Muscle of arm (tissue), 1 donor: ENCODE measurements at regions not wholly inside any gene's neighbourhood (a gene's known extent, or its start where the extent isn't known, plus 50 kb on each side); places are given as distances from the start of the nearest gene placed in this dataset.
A peak's percentile ranks its signal among the peaks of the same experiment; 100 is the strongest.
"Not testable (repeated sequence)": the region's sequence is repeated elsewhere in the genome, so short reads cannot be mapped to it uniquely, and the experiment has no call there.

ENCODE experiments used
- DNase-seq: peaks from one replicate; pipeline ENCODE4 v3.0.0-alpha.2; 2013

- no peak for DNase-seq
Observed at GRCh38 chr1:212495766-212496494, 63.2 kb downstream of the NENF start.

- no peak for DNase-seq
Observed at GRCh38 chr1:212496682-212497081, 64.0 kb downstream of the NENF start.

DNA sequence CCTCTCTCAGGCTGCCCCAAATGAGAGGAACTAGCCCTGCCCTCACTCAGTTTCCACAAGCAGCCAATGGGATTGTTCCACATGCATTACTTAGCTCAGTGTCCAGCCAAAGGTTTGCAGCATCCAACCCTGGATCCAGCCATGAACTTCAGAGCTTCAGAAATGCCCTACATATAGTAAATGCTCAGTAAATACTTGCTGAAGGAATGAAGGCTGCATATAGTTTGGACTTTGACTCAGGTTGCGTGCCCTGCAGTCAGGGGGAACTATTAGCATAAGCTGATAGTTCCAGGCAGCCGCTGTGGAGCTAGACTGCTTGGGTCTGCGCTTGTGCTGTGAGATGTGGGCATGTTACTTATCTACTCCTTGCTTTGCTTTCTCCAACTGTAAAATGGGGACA lies 64.8 kb downstream of the NENF start:
- DNase-seq = no peak

- DNase-seq = no peak
Observed at GRCh38 chr1:212498283-212499040, 65.7 kb downstream of the NENF start.

GRCh38 chr1:212500351-212500750 lies 67.6 kb downstream of the NENF start:
- no peak for DNase-seq

GRCh38 chr1:212500983-212501382 lies 68.3 kb downstream of the NENF start:
- DNase-seq = no peak

DNA sequence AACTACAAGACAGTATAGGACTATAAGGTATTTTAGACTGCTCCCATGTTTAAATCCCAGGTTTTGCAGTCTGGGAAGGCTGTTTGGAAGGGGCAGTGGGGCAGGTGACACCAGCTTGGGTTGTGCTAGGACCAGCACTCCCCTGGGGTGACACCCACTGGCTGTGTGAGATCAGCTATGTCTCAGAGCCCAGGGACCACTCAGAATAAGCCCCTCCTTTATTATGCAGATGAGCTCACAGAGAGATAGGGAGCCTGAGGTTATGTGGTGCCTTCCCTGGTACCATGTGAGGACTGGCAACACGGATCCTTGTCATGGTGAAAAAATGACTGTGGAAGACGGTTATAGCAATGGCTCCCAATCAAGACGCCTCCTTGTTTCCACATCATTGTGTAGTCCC lies 71.0 kb downstream of the NENF start:
- no peak for DNase-seq

DNA sequence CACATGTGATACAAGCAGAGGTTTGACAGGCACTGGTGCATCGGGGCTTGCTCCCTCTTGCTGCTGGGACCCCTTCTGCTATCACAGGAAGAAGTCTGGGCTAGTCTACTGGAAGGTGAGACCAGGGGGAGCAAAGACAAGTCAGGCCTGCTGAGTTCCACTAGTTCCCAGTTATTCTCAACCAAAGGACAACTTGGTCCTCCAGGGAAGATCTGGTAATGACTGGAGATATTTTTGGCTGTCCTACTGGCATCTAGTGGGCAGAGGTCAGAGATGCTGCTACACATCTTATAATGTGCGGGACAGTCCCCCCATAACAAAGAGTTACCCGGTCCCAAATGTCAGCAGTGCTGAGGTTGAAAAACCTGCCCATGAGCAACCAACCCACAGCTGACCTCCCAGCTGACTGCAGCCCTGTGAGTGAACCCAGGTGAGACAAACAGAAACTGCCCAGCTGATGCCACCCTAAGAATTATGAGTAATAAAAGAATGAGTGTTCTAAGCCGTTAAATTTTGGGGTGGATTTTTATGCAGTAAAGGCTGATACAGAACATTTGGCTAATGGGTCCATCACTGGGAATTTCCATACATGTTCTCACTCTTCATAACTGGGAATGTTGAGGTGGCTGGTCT lies 71.6 kb downstream of the NENF start:
- DNase-seq = no peak

- no peak for DNase-seq
Observed at GRCh38 chr1:212506666-212507065, 73.9 kb downstream of the NENF start.

DNA sequence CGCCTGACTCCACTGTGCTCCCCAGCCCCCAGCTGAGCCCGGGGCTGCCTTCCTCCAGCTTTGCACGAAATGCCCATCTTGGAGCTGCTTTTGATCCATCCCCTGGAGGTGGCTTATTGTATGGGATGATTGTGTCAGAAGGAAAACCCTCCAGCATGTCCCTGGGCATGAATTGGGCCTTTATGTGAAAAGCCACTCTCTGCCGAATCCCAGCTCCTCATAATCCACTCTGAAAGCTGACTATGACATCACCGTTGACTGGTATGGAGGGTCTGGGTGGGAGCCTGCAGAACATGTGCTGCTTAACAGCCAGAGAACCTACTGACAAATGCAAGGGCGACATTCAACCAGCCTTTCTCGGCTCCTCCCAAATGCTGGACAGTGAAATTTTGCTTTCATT lies 74.6 kb downstream of the NENF start:
- DNase-seq = no peak

- DNase-seq = no peak
Observed at GRCh38 chr1:212512816-212513559, 80.3 kb downstream of the NENF start.

DNA sequence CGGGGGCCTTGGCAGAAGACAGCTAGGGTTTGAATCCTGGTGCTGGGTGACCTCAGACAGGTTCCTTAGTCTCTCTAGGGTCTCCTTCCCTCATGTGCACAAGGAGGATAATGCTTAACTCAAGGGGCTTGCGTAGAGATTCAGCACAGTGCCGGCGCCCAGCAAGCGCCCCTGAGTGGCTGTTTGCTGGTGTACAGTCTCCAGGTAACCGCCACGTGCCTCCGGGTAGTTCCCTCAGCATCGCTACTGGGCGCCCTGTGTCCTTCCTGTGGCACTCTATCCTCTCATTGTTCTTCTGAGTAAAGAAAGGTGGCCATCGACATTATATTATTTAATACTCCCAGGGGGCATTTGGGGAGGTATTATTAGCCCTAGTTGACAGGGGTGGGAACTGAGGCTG lies 80.9 kb downstream of the NENF start:
- DNase-seq = no peak

DNA sequence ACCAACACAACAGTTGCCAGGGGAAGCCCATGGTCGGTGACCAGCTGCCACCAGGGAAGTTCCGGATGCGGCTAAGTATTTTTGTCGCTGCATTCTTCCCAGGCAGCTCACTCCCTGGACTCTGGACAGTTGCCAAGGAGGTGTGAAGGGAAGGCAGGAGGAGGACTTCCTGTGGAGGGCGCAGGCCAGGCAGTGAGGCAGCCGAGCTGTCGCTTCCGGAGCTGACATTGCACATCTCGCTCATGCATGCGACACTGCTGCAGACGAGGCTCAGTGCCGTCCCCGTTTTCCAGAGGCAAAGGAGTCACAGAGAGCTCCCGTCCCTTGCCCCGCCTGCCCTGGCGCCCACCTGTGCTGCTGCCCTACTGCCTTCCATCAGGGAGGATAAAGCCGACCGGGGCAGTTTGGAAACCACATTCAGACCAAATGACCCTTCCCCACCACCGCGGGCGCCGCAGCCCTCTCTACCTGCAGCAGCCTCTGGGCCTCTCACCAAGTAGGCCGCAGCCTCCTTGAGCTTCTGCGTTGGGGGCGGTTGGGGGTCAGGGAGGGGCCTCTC lies 81.4 kb downstream of the NENF start:
- DNase-seq = peak; percentile 19

GRCh38 chr1:212514782-212515181 lies 82.1 kb downstream of the NENF start:
- DNase-seq = peak; percentile 25

- no peak for DNase-seq
Observed at GRCh38 chr1:212515329-212515760, 82.6 kb downstream of the NENF start.

DNA sequence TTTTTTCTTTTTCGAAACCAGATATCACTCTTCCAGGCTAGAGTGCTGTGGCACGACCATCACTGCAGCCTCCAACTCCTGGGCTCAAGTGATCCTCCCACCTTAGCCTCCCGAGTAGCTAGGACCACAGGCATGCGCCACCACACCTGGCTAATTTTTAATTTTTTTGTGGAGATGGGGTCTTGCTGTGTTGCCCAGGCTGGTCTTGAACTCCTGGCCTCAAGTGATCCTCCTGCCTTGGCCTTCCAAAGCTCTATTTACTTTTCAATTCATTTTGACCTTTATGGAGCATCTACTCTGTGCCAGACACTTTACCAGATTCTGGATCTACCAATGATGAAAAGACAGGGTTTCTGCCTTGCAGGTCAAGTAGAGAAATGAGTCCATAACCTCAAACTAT lies 83.3 kb downstream of the NENF start:
- not testable (repeated sequence) for DNase-seq

- DNase-seq = no peak
Observed at GRCh38 chr1:212518188-212519054, 85.7 kb downstream of the NENF start.

- DNase-seq = no peak
Observed at GRCh38 chr1:212519131-212519530, 86.4 kb downstream of the NENF start.

- no peak for DNase-seq
Observed at GRCh38 chr1:212520299-212520698, 87.6 kb downstream of the NENF start.

DNA sequence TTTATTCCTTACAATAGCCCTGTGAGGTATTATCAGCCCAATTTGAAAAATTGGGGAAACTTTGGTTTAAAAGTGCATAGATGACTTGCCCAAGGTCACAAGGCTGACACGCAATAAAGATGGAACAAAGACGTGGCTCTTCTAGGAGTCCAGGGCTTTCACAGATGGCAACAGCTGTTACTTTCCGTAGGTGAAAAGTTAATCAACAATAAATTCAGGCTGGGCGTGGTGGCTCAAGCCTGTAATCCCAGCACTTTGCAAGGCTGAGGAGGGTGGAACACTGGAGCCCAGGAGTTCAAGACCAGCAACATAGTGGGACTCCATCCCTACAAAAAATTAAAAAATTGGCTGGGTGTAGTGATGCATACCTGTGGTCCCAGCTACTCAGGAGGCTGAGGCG lies 87.8 kb upstream of the ATF3 start:
- DNase-seq = no peak
